Dedifferentiated amniotic fluid mesenchymal stem cell (primary cell): ENCODE measurements at regions not wholly inside any gene's neighbourhood (a gene's known extent, or its start where the extent isn't known, plus 50 kb on each side); places are given as distances from the start of the nearest gene placed in this dataset.
"Not testable (repeated sequence)": the region's sequence is repeated elsewhere in the genome, so short reads cannot be mapped to it uniquely, and the experiment has no call there.

ENCODE experiments used
- DNase-seq: peaks from one replicate; pipeline ENCODE4 v3.0.0-alpha.2; 2016; ENCODE audit errors: extremely low spot score

DNA sequence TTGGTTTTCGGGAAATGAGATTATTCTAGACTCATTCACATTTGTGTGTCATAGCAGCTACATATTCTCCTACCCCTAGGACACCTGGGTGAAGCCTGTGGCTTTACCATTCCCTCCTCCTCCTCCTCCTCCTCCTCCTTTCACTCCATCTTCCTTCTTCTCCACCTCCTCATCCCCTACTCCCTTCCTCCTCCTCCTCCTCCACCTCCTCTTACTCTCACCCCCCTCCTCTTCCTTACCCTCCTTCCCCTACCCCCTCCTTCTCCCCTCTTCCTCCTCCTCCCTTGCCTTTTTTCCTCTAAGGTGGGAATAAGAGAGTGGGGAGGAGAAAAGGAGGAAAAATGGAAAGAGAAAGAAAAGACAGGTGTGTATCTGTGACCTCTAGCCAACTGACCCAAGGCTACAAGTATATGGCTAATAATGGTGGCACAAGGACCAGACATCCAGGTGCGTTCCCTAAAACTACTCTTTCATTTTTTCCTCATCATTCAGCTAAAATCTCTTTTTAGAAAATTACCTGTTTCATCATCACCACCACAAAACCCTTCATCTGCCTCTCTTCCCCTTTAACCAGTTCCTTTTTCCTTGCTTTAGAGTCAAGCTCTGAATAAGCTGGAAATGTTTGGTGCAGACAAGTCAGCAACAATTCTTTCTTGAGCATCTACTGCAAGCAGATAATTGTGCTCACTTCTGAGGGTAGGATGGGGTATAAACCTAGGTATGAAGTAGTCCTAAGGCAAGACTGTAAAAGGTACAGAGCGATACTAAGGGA, 149.8 kb upstream of the FOXN3 start:
- DNase-seq = no peak

DNA sequence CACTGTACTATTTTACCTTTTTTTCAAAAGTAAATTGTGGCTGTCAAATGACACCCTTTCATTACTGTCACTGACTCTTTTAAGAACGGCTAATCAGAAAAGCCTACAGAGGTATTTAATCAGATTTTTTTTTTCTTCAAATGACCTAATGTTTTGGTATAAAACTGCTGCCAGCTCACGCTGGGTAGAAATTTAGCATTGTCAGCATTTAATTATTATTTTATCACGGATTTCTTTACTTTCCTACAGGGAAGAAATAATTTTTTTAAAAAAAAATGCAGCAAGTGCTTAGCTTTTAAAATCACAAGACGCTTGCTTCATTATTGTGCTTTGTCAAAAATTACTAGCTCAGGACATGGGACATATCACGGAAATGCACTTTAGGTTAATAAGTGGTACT, 149.1 kb upstream of the FOXN3 start:
- no peak for DNase-seq

DNA sequence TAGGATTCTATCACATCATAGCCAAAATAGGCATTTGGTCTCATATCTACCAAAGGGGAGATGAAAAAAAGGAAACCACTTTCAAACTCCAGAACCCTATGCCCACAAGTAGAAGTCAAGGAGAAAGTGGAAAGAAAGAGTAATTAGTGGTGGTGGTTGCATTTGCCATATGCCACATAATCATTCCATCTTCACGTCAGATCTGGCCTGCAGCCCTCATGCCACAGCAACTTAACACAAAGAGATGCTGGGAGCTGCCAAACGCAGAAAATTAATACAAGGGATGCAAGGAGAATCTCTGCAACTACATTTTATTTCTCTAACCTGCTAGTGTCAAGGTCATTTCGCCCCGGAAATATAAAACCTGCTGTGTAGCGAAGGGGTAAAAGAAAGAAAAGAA, 148.6 kb upstream of the FOXN3 start:
- no peak for DNase-seq

DNA sequence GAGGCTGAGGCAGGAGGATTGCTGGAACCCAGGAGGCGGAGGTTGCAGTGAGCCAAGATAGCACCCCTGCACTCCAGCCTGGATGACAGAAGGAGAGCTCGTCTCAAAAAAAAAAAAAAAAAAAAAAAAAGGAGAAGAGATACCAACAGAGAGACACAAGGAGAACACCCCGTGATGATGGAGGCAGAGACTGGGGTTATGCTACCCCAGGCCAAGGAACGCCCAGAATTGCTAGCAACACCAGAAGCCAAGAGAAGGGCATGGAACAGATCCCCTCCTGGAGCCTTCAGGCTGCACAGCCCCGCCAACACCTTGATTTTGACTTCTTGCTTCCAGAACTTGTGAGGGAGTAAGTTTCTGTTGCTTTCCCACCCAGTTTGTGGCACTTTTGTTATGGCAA, 148.0 kb upstream of the FOXN3 start:
- no peak for DNase-seq

DNA sequence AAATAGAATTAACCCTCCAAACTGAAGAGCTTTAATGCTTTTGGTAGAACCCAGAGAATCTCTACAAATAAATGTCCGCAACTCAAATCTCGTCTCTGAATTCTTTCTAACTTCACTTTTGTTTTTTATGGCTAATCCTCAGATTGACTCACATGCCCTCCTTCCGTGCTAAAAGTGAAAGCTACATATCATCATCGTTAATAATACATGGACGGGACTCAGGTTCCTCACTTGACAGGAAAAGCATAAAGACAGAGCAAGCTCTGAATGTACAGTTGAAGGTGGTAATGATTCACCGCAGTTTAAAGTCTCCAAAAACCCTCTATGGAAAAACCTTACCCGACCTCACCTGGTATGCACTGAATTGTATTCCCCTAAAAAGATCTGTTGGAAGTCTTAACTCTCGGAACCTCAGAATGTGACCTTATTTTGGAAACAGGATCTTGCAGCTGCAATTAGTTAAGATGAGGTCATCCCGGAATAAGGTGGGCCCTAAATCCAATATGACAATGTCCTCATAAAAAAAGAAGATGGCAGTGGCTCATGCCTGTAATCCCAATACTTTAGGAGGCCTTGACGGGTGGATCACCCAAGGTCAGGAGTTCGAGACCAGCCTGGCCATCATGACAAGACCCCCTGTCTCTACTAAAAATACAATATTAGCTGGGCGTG, 147.4 kb upstream of the FOXN3 start:
- DNase-seq = no peak

DNA sequence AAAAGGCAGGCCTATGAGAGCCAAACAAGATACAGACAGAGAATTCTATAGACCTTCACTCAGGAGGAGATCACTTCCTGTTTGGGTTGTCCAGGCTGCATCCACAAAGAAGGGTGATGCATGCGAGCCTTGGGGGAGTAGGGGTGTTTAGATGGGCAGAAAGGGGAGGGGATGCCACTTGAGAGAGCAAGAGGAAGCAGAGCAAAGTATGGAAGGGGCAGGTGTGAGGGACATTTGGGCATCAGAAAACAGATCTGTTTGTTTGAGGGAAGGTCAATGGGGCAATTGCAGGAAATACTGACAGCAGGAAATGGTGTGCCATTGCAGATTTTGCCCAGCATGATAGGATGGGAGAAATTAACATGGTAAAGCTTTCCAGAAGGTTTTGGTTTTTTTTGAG, 146.4 kb upstream of the FOXN3 start:
- DNase-seq = no peak

DNA sequence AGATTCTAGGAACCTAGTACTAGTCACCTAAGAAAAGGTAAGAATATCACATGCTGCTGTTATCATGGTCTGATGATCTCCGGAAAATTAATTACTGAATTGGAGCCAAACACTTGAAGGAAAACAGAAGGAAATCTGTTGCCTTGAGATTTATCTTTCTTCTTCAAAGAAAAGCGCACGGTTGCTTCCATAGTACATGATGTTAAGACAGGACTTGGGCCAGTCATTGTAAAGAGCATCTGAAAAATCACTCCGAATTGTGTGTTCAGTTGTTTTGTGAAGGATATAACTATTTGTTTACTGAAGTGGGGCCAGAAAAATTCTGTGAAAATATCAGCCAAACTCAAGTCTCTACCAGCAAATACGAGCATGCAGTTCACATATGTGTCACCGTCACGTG, 134.9 kb upstream of the FOXN3 start:
- no peak for DNase-seq

DNA sequence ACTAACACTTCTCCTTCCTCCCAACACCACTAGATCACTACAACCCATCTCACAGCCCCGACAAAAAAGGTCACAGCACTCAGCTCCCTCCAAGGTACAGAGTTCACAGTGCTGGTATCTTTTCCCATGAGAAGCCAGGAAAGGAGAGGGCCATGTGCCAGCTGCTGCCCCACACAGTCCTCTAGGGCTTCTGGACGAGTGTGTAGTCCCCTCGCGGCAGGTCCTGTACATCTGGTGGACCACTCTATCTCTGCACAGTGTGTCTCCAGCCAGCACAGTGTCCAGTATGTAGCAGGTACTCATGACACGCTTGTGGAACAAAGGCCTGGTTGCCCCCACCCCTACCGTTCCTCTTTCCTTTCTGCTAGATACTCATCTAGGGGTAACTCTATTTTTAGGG, 134.4 kb upstream of the FOXN3 start:
- no peak for DNase-seq

DNA sequence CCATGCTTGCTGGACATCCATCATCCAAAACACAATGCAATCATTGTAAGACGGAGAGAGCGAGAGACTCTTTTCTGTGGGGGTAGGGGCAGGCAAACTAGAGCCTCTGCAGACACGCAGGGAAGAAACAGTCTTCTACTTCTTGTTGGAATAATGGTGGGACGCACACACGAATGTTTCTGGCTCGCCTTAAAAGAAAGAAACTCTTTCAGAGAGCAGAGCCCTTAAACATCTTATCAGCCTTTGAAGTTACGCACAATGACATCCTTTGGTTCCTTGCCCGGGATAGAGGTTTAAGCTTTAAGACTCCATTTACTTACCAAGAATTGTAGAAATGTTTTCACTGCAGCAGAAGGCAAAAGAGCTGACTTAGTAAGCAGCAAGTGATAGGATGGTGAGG, 133.8 kb upstream of the FOXN3 start:
- DNase-seq = no peak

DNA sequence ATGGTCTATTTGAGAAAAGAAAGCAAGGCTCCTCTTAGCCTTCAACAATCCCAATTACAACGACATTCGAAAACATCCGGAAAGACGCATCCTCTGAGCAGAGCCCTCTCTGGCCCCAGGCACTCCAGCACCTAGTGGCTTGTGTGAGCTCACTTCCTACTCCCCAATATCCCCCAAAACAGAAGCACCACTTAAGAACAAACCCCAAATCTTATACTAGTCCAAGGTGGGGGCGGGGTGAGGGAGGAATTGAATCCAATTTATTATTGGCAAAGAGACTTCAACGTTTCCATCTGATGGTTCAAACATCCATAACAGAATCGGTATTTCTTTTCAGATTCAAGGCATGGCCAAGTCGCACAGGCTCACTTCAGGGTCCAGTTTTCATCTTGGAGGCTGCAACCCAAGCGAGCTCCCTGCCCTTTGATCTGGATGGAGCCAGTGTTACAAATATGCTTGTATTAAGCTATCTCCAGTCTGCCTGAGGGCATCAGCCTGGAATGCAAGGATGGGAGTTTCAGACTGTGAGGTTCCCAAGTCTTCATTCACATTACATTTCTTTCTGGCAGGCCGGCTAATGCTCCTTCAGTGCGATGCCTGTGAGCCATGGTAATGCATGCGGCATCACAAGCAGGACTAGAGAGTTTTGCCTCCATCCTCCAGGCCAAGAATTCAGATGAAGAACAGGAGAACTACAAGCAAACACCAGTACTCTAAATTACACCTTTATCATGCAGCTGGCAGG, 132.5 kb upstream of the FOXN3 start:
- DNase-seq = peak; percentile 65

DNA sequence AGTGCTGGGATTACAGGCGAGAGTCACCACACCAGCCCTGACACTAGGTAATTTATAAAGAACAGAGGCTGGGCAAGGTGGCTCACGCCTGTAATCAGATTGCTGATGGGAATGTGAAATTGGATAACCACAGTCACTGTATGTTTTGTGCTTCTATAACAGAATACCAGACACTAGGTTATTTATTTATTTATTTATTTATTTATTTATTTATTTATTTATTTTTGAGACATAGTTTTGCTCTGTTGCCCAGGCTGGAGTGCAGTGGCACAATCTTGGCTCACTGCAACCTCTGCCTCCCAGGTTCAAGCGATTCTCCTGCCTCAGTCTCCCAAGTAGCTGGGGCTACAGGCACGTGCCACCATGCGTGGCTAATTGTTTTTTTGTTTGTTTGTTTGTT, 130.0 kb upstream of the FOXN3 start:
- not testable (repeated sequence) for DNase-seq

DNA sequence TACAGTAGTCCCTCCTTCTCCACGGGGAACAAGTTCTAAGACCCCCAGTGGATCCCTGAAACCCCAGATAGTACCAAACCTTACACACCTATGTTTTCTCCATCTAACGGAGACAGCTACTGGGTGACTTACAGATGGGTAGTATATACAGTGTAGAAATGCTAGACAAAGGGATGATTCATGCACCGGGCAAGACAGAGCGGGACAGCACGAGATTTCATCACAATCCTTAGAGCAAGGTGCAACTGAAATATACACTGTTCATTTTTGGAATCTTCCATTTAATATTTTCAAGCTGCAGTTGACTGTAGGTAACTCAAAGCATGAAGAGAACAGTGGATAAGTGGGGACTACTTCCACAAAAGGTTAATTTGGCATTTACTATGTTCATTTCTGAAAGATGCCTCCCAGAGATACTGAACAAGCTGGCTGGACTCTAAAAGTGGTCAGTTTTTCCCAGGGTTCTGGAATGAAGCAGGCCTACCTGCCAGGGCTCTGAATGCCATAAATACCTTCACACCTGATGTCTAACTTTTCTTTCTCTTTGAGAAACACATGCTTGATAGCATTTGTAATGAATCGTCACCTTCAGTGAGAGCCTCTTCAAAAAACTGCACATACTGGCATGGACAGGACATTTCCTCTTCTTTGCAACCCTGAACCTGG, 127.7 kb upstream of the FOXN3 start:
- DNase-seq = no peak

DNA sequence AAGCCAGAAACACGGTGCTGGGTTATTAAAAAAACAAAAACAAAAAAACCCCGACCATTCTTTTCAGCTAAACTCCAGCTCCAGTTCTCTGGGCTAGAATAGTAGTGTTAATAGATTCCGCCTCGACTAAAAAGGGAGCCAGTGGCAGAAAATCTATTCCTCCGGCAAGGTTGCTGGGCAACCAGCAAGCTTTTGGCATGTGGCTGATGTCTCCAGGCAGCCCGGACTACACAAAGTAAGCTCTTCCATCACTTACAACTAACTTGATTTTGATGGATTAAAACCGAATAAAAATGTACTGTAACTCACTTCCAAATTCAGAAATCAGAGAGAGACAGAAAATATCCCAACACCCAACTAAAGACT, 126.4 kb upstream of the FOXN3 start:
- DNase-seq = no peak

DNA sequence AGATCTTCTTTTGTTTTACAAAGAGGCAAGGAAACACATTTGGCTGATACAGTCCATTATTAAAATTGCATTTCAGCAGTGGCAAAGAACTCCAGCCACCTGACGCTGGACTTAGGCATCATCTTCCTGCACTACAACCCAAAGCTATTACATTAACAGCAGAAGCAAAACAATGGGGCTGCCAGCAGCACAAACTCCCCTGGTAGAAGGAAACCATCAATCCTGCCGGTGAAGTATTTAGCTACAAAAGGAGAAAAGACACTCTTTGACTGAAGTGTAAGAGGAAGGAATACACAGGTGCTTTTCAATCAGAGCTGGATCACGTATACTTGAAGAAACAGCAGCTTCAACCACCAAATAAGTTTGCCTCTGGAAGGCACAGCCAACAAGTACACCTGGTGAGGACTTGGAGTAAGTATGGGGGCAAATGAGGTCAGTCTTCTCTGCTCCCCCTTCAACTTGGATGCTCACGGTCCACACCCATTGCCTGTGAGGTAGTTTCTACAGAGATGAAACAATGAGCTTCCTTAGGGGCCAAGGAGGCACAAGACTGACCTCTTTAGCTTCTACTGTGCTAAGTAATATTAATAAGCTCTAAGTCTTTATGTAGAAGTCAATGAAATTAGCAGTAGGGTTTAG, 125.9 kb upstream of the FOXN3 start:
- DNase-seq = no peak

DNA sequence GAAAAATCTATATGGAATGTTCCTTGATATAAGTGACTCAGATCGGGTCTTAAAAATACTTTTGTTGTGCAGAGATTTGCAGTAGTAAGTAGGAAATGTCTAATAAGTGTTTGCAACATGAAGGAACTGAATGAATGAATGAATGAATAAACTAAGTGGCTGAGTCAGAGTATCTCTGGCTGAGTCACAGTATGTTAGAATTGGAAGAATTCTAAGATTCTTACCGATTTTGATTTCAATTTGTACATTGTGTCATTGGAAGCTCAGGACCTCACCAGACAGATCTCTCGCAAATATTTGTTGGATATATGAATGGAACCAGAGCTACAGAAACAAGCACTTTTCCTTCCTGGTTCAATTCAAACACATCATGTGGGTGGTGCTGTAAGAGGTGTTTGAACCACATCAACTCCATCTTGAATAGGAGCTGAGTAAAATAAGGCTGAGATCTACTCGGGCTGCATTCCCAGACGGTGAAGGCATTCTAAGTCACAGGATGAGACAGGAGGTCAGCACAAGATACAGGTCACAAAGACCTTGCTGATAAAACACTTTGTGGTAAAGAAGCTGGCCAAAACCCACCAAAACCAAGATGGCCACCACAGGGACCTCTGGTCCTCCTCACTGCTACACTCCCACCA, 123.9 kb upstream of the FOXN3 start:
- peak; percentile 58 for DNase-seq

DNA sequence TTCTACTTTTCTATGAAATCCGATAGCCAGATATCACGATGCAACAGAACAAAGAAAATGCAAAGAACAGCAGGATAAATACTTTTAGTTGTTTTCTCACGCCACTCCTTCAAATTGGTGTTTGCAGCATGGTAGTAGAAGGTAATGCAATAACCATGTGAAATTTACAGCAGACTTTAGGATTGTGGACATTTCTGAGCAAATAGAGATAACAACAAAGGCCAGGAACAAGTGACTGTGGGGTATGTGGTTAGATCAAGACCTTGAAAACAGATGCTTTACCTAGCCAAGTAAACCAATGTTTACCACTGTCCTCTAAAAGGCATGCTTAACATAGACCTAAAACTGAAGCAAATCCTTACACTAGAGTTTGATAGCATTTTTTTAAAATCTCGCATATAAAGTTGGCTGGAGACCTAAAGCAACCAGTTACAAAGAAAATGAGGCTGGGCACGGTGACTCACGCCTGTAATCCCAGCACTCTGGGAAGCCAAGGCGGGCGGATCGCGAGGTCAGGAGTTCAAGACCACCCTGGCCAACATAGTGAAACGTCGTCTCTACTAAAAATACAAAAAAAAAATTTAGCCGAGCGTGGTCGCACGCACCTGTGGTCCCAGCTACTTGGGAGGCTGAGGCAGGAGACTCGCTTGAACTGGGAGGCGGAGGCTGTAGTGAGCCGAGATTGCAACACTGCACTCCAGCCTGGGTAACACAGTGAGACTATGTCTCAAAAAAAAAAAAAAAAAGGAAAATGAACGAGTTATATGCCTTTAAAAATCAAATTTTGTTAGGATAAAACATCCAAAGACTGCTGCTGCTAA, 123.2 kb upstream of the FOXN3 start:
- peak; percentile 66 for DNase-seq

DNA sequence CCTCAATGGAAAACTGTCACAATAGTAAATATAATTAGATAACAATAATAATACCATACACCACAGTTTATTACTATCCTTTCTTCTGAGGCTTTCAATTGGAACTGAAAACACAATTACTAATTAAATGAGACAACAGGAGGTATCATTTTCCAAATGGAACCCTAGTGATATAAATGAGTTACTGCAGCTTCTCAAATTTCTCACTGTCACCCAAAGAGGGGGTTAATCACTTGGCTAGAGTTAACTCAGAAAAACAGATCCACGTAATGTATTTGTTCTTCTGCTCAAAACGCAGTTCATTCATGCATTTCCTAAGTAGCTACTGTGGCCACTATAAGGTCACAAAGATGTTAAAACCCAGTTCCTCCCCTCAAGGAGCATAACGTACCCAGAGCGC, 120.9 kb upstream of the FOXN3 start:
- no peak for DNase-seq

DNA sequence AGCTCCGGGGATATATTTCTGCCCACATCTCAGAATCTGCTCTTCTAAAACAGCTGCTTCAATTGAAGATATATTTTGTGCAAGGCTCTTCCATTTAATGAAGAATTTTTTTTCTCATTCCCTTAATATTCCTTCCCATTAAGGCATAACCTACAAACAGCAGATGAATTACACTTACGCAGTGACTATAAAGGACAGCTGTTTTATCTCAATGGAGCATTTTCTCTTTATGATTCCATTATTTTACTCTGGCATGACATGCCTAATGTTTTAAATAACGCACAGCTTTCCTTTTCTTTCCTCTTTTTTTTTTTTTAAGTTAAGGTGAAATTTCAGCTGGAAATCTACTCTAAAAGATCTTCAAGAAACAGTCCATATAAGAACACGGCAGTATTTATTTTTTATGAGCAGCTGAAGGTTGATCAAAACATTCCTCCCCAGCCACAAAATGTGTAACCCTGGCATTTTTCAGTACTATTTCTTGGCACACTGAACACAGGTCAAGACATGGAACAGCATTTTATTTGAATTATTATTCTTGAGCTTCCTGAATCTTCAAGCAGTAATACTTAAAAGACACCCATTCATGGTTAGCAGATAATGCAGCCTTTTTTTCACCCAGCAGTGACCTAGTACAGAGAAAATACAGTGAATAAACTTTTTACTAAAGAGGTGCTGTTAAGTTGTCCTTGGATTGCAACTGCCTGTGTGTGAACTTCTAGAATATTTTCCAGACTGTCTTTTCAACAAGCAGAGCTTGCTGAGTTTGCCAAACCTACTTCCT, 118.1 kb upstream of the FOXN3 start:
- DNase-seq = no peak

DNA sequence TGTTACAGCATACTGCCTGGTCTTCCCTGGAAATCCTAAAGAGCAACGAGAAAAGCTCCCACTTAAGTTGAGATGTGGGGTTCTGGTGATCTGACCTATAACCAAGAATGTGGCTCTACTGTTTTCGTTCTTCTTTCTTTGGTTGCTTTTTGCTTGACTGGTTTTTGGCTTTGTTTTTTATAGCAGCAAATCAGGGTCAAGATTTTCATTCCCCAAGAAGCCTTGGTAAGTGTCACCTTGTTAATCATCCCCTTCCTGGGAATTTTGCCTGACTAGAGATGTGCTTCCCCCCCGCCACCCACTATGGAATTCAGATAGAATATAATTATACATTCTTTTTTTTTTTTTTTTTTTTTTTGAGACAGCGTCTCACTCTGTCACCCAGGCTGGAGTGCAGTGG, 116.7 kb upstream of the FOXN3 start:
- no peak for DNase-seq

DNA sequence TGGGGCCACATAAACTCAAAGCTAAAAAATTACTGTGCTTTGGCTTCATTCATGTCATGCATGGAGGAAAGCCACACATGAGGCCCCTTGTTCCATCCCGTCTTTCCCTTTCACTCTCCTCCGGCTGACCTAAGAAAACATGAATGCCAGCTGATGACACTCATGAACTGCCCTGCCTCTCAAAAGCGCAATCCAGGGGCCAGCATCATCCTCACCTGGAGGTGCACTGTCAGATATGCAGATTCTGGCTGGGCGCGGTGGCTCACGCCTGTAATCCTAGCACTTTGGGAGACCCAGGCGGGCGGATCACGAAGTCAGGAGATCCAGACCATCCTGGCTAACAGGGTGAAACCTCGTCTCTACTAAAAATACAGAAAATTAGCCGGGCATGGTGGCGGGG, 116.1 kb upstream of the FOXN3 start:
- DNase-seq = no peak
